Smooth muscle cell (in vitro differentiated cells): ENCODE measurements at regions not wholly inside any gene's neighbourhood (a gene's known extent, or its start where the extent isn't known, plus 50 kb on each side); places are given as distances from the start of the nearest gene placed in this dataset.

Experiments used
- DNase-seq: peaks from one replicate; lab custom pipeline; 2025; ENCODE audit not compliant: unreplicated experiment; lab: John Stamatoyannopoulos, UW
- H2AFZ ChIP-seq: fragments of 200-600 bp; sonication (generic); 2 replicates; pipeline ENCODE4 v1.6.0; 2016; ENCODE audit warnings: antibody characterized with exemption, low read depth, mild to moderate bottlenecking
- H3F3A ChIP-seq: fragments of 200-600 bp; sonication (generic); 2 replicates; pipeline ENCODE4 v1.6.0; 2017; ENCODE audit warnings: antibody characterized with exemption, low read depth
- H3K27ac ChIP-seq: fragments of 200-600 bp; sonication (generic); 2 replicates; pipeline ENCODE4 v1.5.1; 2016; ENCODE audit warnings: low read depth, mild to moderate bottlenecking
- H3K27me3 ChIP-seq: fragments of 200-600 bp; sonication (generic); 2 replicates; pipeline ENCODE4 v1.6.1; 2016; ENCODE audit warnings: low read depth, mild to moderate bottlenecking
- H3K36me3 ChIP-seq: fragments of 200-600 bp; sonication (generic); 2 replicates; pipeline ENCODE4 v1.5.1; 2016; ENCODE audit warnings: low read depth
- H3K4me1 ChIP-seq: fragments of 200-600 bp; sonication (generic); 2 replicates; pipeline ENCODE4 v1.5.1; 2016; ENCODE audit warnings: low read depth
- H3K4me2 ChIP-seq: fragments of 200-600 bp; sonication (generic); 2 replicates; pipeline ENCODE4 v1.6.0; 2016; ENCODE audit warnings: mild to moderate bottlenecking
- H3K4me3 ChIP-seq: fragments of 200-600 bp; sonication (generic); 2 replicates; pipeline ENCODE4 v1.5.1; 2016; ENCODE audit warnings: mild to moderate bottlenecking
- H3K79me2 ChIP-seq: fragments of 200-600 bp; sonication (generic); 2 replicates; pipeline ENCODE4 v1.6.0; 2016; ENCODE audit warnings: low read depth, mild to moderate bottlenecking
- H3K9ac ChIP-seq: fragments of 200-600 bp; sonication (generic); 2 replicates; pipeline ENCODE4 v1.6.0; 2016; ENCODE audit warnings: low read depth
- H3K9me3 ChIP-seq: fragments of 200-600 bp; sonication (generic); replicated peaks from 2 replicates; pipeline ENCODE4 v1.5.1; 2016; ENCODE audit warnings: low read depth
- H4K20me1 ChIP-seq: fragments of 200-600 bp; sonication (generic); 2 replicates; pipeline ENCODE4 v1.6.0; 2016; ENCODE audit warnings: low read depth
- WGBS: methylation state at CpG from one replicate; pipeline ENCODE4 v1.1.7; 2016; ENCODE audit warnings: low lambda C conversion rate; 5-methylcytosine and 5-hydroxymethylcytosine counted together
- TF ChIP-seq, protein P1 (sequence below): fragments of 200-600 bp; sonication (generic); IDR thresholded peaks from 2 replicates; pipeline ENCODE4 v1.5.1; 2017; ENCODE audit warnings: borderline replicate concordance, mild to moderate bottlenecking, antibody characterized with exemption; ENCODE audit not compliant: insufficient read depth, poor library complexity, severe bottlenecking

DNA sequence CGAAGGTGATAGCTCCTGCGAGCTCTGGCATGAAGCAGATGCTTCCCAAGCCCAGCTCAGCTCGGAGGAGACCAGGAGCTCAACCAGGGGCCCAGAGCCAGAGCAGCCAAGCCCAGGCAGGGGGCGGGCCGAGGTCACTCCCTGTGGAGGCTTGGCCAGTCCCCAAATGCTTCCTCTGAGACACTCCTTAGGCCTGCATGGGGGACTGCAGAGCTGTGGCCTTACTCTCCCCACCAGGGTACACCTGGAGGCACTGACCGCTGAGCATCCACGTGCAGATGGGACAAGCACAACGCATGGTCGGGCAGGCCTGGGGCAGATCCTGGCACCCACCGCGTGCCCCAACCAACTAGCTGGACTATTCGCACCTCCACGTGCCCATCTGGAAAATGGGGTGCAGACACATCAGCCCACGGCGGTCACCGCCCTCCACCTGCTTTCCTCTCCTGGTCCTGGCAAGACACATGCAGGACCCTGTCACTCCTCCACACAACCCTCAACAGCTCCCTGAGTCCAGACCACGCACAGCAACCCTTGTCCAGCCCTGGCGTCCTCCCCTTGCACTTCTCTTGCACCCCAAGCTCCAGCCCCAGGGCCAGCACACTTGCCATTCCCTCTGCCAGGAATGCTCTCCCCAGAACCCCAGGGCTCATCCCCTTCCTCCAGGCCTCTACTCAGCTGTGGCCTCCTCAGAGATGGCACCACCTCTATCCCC, 164.7 kb upstream of the IQSEC1 start:
- Histone ChIP-seq H3K4me1 (no peaks in the 10 kb centered on the region), H3K27me3 (no peaks in the 10 kb centered on the region), H2AFZ (no peak overlapping the region), H4K20me1 (peaks cover 10% of the 10 kb centered on the region), H3K36me3 (no peaks in the 10 kb centered on the region), H3K27ac (no peak overlapping the region), H3K79me2 (no peaks in the 10 kb centered on the region), H3K4me3 (no peak overlapping the region), H3F3A (no peaks in the 10 kb centered on the region), H3K9ac (no peak overlapping the region), H3K9me3 (no peaks in the 10 kb centered on the region), H3K4me2 (no peak overlapping the region)
- no peak for DNase-seq
- TF ChIP-seq, protein P1, sequence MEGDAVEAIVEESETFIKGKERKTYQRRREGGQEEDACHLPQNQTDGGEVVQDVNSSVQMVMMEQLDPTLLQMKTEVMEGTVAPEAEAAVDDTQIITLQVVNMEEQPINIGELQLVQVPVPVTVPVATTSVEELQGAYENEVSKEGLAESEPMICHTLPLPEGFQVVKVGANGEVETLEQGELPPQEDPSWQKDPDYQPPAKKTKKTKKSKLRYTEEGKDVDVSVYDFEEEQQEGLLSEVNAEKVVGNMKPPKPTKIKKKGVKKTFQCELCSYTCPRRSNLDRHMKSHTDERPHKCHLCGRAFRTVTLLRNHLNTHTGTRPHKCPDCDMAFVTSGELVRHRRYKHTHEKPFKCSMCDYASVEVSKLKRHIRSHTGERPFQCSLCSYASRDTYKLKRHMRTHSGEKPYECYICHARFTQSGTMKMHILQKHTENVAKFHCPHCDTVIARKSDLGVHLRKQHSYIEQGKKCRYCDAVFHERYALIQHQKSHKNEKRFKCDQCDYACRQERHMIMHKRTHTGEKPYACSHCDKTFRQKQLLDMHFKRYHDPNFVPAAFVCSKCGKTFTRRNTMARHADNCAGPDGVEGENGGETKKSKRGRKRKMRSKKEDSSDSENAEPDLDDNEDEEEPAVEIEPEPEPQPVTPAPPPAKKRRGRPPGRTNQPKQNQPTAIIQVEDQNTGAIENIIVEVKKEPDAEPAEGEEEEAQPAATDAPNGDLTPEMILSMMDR, result no peak
- WGBS, result 97% methylated on average over 18 of the region's 18 CpGs

DNA sequence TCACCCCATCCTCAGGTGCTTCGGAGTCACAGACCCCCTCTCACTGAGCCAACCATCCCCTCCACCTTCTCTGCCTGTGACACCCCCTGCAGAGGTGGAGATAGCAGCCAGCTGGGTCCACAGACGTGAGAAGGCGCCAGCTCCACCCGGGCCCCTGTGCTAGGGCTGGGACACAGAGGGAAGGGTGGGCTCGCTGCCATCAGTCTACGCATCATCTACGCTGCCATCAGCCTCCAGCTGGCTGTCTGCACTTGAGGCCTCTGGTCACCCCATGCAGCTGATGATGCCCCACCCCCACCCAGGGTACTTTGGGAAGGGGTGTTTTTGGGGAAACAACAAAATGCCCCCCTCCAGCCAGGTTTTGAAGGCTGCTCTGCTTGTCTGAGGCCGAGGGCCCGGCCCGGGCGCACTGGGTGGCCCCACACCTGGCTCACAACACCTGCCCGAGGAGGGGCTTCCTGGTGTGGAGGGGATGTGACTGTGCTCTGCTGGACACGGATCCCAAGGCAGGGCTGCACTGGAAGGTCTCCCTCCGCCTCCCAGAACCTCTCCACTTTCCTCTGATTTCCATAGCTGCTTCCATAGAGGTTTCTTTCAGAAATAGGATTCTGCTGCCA, 163.4 kb upstream of the IQSEC1 start:
- DNase-seq, result no peak
- no peaks in the 10 kb centered on the region for H3K36me3 ChIP-seq
- no peak overlapping the region for H3K27ac ChIP-seq
- H3K9ac ChIP-seq, result no peak overlapping the region
- no peaks in the 10 kb centered on the region for H3K79me2 ChIP-seq
- H2AFZ ChIP-seq, result no peak overlapping the region
- H3K9me3 ChIP-seq, result no peaks in the 10 kb centered on the region
- H4K20me1 ChIP-seq, result peaks cover 10% of the 10 kb centered on the region
- no peaks in the 10 kb centered on the region for H3F3A ChIP-seq
- no peak overlapping the region for H3K4me3 ChIP-seq
- TF ChIP-seq, protein P1, result no peak
- 93% methylated on average over 14 of the region's 14 CpGs for WGBS
- no peak overlapping the region for H3K4me2 ChIP-seq
- H3K27me3 ChIP-seq, result no peaks in the 10 kb centered on the region
- no peaks in the 10 kb centered on the region for H3K4me1 ChIP-seq

DNA sequence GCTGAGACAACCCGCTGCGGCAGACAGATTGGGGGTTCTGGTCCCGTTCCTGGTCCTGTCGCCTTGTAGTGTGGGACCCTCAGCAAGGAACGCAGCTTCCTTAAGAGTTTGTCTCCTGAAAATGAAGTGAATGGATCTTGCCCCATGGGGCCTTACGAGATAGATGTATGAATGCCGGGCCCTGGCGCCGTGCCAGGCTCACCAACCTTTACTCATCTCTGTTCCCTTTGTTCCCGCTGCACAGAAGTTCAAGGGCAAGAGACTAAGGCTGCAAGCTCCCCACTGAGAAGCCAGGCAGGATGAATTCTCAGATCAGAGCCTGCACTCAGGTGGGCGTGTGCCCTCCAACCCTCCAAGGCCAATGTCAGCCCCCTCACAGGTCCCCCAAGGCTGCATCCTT, 162.7 kb upstream of the IQSEC1 start:
- H3K36me3 ChIP-seq, result no peaks in the 10 kb centered on the region
- no peak overlapping the region for H3K4me2 ChIP-seq
- no peaks in the 10 kb centered on the region for H3F3A ChIP-seq
- TF ChIP-seq, protein P1, result no peak
- 98% methylated on average over 11 of the region's 11 CpGs for WGBS
- no peaks in the 10 kb centered on the region for H3K9me3 ChIP-seq
- no peak overlapping the region for H3K27ac ChIP-seq
- H3K79me2 ChIP-seq, result no peaks in the 10 kb centered on the region
- H3K4me1 ChIP-seq, result no peaks in the 10 kb centered on the region
- H3K27me3 ChIP-seq, result no peaks in the 10 kb centered on the region
- DNase-seq, result no peak
- no peak overlapping the region for H2AFZ ChIP-seq
- H3K4me3 ChIP-seq, result no peak overlapping the region
- peaks cover 10% of the 10 kb centered on the region for H4K20me1 ChIP-seq
- no peak overlapping the region for H3K9ac ChIP-seq

DNA sequence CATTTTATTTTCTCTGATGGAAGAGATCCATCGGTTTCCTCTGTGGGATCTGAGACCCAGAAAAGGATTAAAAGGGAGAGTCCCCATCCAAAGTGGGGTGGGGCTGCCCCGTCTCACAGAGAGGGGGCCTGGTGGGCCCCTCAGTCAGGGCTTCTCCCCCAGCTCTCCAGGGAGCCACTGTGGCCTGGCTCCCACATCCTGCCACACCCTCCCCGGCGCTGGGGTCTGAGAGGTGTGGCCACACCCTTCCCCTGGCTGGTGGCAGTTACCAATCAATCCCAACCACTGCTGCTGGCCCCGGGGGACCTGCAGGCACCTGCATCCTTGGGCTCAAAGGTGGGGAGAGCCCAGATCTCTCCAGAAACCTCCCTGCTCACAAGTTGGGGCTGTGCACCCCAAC, 161.8 kb upstream of the IQSEC1 start:
- H3K27me3 ChIP-seq, result no peaks in the 10 kb centered on the region
- no peak overlapping the region for H3K4me3 ChIP-seq
- H3K9me3 ChIP-seq, result no peaks in the 10 kb centered on the region
- H3K27ac ChIP-seq, result no peak overlapping the region
- 46% methylated on average over 3 of the region's 5 CpGs for WGBS
- no peaks in the 10 kb centered on the region for H3K79me2 ChIP-seq
- H3F3A ChIP-seq, result no peaks in the 10 kb centered on the region
- TF ChIP-seq, protein P1, result no peak
- no peak overlapping the region for H2AFZ ChIP-seq
- H3K4me1 ChIP-seq, result no peaks in the 10 kb centered on the region
- no peak overlapping the region for H3K4me2 ChIP-seq
- H3K9ac ChIP-seq, result no peak overlapping the region
- H3K36me3 ChIP-seq, result no peaks in the 10 kb centered on the region
- peaks cover 10% of the 10 kb centered on the region for H4K20me1 ChIP-seq
- no peak for DNase-seq
